H1 (cell line): ENCODE measurements at regions not wholly inside any gene's neighbourhood (a gene's known extent, or its start where the extent isn't known, plus 50 kb on each side); places are given as distances from the start of the nearest gene placed in this dataset.

Experiments
- CTCF ChIA-PET: fragments of 300-600 bp; sonication (Branson Sonifier 250); formaldehyde crosslinking; loops from one replicate; lab custom pipeline; 2021; ENCODE audit not compliant: partially characterized antibody; lab: Charles Lee
- POLR2A ChIA-PET: fragments of 300-600 bp; sonication (Branson Sonifier 250); formaldehyde crosslinking; loops from one replicate; lab custom pipeline; 2021; ENCODE audit warnings: inconsistent platforms; ENCODE audit not compliant: partially characterized antibody; lab: Charles Lee
- DNase-seq, 2 experiments: peaks; one replicate each; pipeline versions ENCODE4 v3.0.0 to v3.0.0-alpha.2; 2010 to 2022; ENCODE audit warnings: low spot score in 2 of 2, low read depth in 1 of 2, mixed read lengths in 1 of 2
- FAIRE-seq: peaks from 2 replicates; lab custom pipeline; 2011; peaks lifted over from hg19 to GRCh38; lab: Jason Lieb, UNC
- H2AFZ ChIP-seq: 2 replicates; pipeline ENCODE4 v1.8.1; 2012; ENCODE audit warnings: low read length, inconsistent platforms
- H2AK5ac ChIP-seq: 2 replicates; pipeline ENCODE4 v1.6.1; 2013; ENCODE audit warnings: low read depth, low read length
- H2BK120ac ChIP-seq: replicated peaks from 2 replicates; pipeline ENCODE3; 2013; ENCODE audit warnings: low read depth, low read length, inconsistent platforms
- H2BK12ac ChIP-seq: 2 replicates; pipeline ENCODE4 v1.6.1; 2013; ENCODE audit warnings: low read depth, low read length
- H2BK15ac ChIP-seq: 2 replicates; pipeline ENCODE4 v1.6.1; 2013; ENCODE audit warnings: low read length
- H2BK20ac ChIP-seq: 2 replicates; pipeline ENCODE4 v1.6.1; 2013; ENCODE audit warnings: low read length
- H2BK5ac ChIP-seq: 2 replicates; pipeline ENCODE4 v1.6.1; 2013; ENCODE audit warnings: low read depth, low read length
- H3K14ac ChIP-seq: 2 replicates; pipeline ENCODE4 v1.6.1; 2013; ENCODE audit warnings: inconsistent platforms; ENCODE audit not compliant: insufficient read length
- H3K18ac ChIP-seq: 2 replicates; pipeline ENCODE4 v1.6.1; 2013; ENCODE audit warnings: low read length; ENCODE audit errors: extremely low read depth
- H3K23ac ChIP-seq: 2 replicates; pipeline ENCODE4 v1.6.1; 2013; ENCODE audit warnings: inconsistent platforms; ENCODE audit not compliant: insufficient read length
- H3K23me2 ChIP-seq: 2 replicates; pipeline ENCODE4 v1.6.1; 2013; ENCODE audit warnings: low read depth, low read length
- H3K27ac ChIP-seq: 2 replicates; pipeline ENCODE4 v1.6.1; 2011; ENCODE audit warnings: low read depth, low read length, inconsistent platforms
- H3K27me3 ChIP-seq, 4 experiments: replicated peaks in 1 of 4; 1 replicate in 1 of 4; 2 replicates in 3 of 4; pipeline versions ENCODE4 v1.6.1 to v1.8.1; 2011 to 2013; ENCODE audit warnings: low read length in 3 of 4, mild to moderate bottlenecking in 3 of 4, inconsistent platforms in 2 of 4, mixed read lengths in 2 of 4, moderate library complexity in 1 of 4; ENCODE audit not compliant: control insufficient read depth in 3 of 4, insufficient read depth in 3 of 4; ENCODE audit errors: extremely low read depth in 1 of 4
- H3K36me3 ChIP-seq, 4 experiments: 2 replicates each; pipeline versions ENCODE4 v1.6.1 to v1.8.1; 2011 to 2013; ENCODE audit warnings: mild to moderate bottlenecking in 4 of 4, low read length in 3 of 4, moderate library complexity in 2 of 4, control low read depth in 1 of 4, inconsistent platforms in 1 of 4; ENCODE audit not compliant: insufficient read depth in 4 of 4, control insufficient read depth in 2 of 4
- H3K4ac ChIP-seq: replicated peaks from 2 replicates; pipeline ENCODE3; 2013; ENCODE audit warnings: low read length, low read depth, mixed read lengths, inconsistent platforms; ENCODE audit not compliant: insufficient read length
- H3K4me1 ChIP-seq, 4 experiments: replicated peaks in 1 of 4; 1 replicate in 1 of 4; 2 replicates in 3 of 4; pipeline versions ENCODE4 v1.6.1 to v1.8.1; 2011 to 2013; ENCODE audit warnings: low read length in 3 of 4, inconsistent platforms in 2 of 4, mixed read lengths in 1 of 4; ENCODE audit not compliant: insufficient read depth in 4 of 4, control insufficient read depth in 3 of 4
- H3K4me2 ChIP-seq, 2 experiments: 2 replicates each; pipeline versions ENCODE4 v1.6.1 to v1.8.1; 2011 to 2013; ENCODE audit warnings: low read depth in 2 of 2, low read length in 2 of 2, control low read depth in 1 of 2, inconsistent platforms in 1 of 2, mild to moderate bottlenecking in 1 of 2; ENCODE audit not compliant: insufficient read depth in 1 of 2
- H3K4me3 ChIP-seq, 4 experiments: fragments of 200-600, 300-600 bp in 1 of 4; sonication (generic), shearing (Covaris generic), sonication (Bioruptor Twin) in 1 of 4; 2 replicates each; pipeline versions ENCODE4 v1.5.1 to v1.8.1; 2011 to 2016; ENCODE audit warnings: low read length in 4 of 4, low read depth in 3 of 4, control low read depth in 2 of 4, inconsistent platforms in 2 of 4, mild to moderate bottlenecking in 2 of 4, mixed read lengths in 1 of 4, moderate library complexity in 1 of 4; ENCODE audit not compliant: insufficient read depth in 2 of 4; ENCODE audit errors: extremely low read depth in 1 of 4
- H3K56ac ChIP-seq: replicated peaks from 2 replicates; pipeline ENCODE3; 2013; ENCODE audit warnings: low read depth, mild to moderate bottlenecking, mixed read lengths, low read length, inconsistent platforms; ENCODE audit not compliant: insufficient read length
- H3K79me1 ChIP-seq: 2 replicates; pipeline ENCODE4 v1.6.1; 2013; ENCODE audit warnings: low read depth, low read length, control low read depth
- H3K79me2 ChIP-seq, 2 experiments: 2 replicates each; pipeline versions ENCODE4 v1.6.1 to v1.8.1; 2012 to 2013; ENCODE audit warnings: low read length in 2 of 2, mild to moderate bottlenecking in 2 of 2, inconsistent platforms in 1 of 2; ENCODE audit not compliant: insufficient read depth in 2 of 2, control insufficient read depth in 1 of 2
- H3K9ac ChIP-seq, 4 experiments: replicated peaks in 1 of 4; 1 replicate in 1 of 4; 2 replicates in 3 of 4; pipeline versions ENCODE4 v1.6.1 to v1.8.1; 2011 to 2013; ENCODE audit warnings: low read depth in 3 of 4, low read length in 3 of 4, control low read depth in 2 of 4, mild to moderate bottlenecking in 2 of 4, moderate library complexity in 2 of 4, inconsistent platforms in 1 of 4; ENCODE audit errors: extremely low read depth in 1 of 4
- H3K9me3 ChIP-seq, 2 experiments: 2 replicates each; pipeline versions ENCODE4 v1.6.1 to v1.8.1; 2012 to 2013; ENCODE audit warnings: mild to moderate bottlenecking in 2 of 2, moderate library complexity in 2 of 2, control low read depth in 1 of 2, inconsistent platforms in 1 of 2, low read depth in 1 of 2, low read length in 1 of 2, mixed read lengths in 1 of 2; ENCODE audit not compliant: insufficient read depth in 2 of 2
- H4K20me1 ChIP-seq, 2 experiments: replicated peaks in 1 of 2; 2 replicates each; pipeline versions ENCODE3 to v1.8.1; 2011 to 2013; ENCODE audit warnings: inconsistent platforms in 2 of 2, low read length in 2 of 2, mild to moderate bottlenecking in 1 of 2; ENCODE audit not compliant: insufficient read depth in 2 of 2, control insufficient read depth in 1 of 2
- H4K5ac ChIP-seq: 2 replicates; pipeline ENCODE4 v1.6.1; 2013; ENCODE audit warnings: low read length, low read depth, mixed read lengths, inconsistent platforms; ENCODE audit not compliant: insufficient read length
- H4K8ac ChIP-seq: 2 replicates; pipeline ENCODE4 v1.8.0; 2013; ENCODE audit warnings: mild to moderate bottlenecking, moderate library complexity, low read length, inconsistent platforms; ENCODE audit not compliant: insufficient read depth; ENCODE audit errors: extremely low read depth
- H4K91ac ChIP-seq: replicated peaks from 2 replicates; pipeline ENCODE3; 2013; ENCODE audit warnings: low read length, mixed read lengths, inconsistent platforms; ENCODE audit not compliant: insufficient read length
- CBX5 ChIP-seq: fragments of 300-800, 300-1000 bp; sonication (generic); IDR thresholded peaks from 2 replicates; pipeline ENCODE4 v1.7.1; 2016; ENCODE audit warnings: antibody characterized with exemption, low read length, low read depth
- CEBPB ChIP-seq: IDR thresholded peaks from 2 replicates; pipeline ENCODE4 v1.6.1; 2012; ENCODE audit warnings: low read depth, low read length
- CHD1 ChIP-seq: IDR thresholded peaks from 2 replicates; pipeline ENCODE4 v1.6.1; 2012; ENCODE audit warnings: low read depth, low read length, improper control_type of control experiment
- CHD2 ChIP-seq: IDR thresholded peaks from 2 replicates; pipeline ENCODE4 v1.6.1; 2012; ENCODE audit warnings: low read length, improper control_type of control experiment
- EP300 ChIP-seq, 2 experiments: IDR thresholded peaks; 1 replicate in 1 of 2; 2 replicates in 1 of 2; pipeline ENCODE4 v1.6.1; 2011 to 2012; ENCODE audit warnings: low read depth in 2 of 2, low read length in 2 of 2, mild to moderate bottlenecking in 2 of 2, borderline replicate concordance in 1 of 2, inconsistent platforms in 1 of 2, moderate library complexity in 1 of 2
- KDM1A ChIP-seq: fragments of 200-600, 300-600 bp; sonication (generic); IDR thresholded peaks from 2 replicates; pipeline ENCODE4 v1.7.1; 2016; ENCODE audit warnings: mild to moderate bottlenecking, low read length, borderline replicate concordance
- RXRA ChIP-seq: IDR thresholded peaks from 2 replicates; pipeline ENCODE4 v1.6.1; 2011; ENCODE audit warnings: low read depth, mild to moderate bottlenecking, low read length, moderate library complexity; ENCODE audit not compliant: insufficient read depth
- SAP30 ChIP-seq: fragments of 300-600 bp; sonication (generic); IDR thresholded peaks from 2 replicates; pipeline ENCODE4 v1.7.1; 2012; ENCODE audit warnings: low read length, moderate library complexity, mild to moderate bottlenecking, inconsistent platforms; ENCODE audit not compliant: insufficient read depth, insufficient replicate concordance
- SP2 ChIP-seq: IDR thresholded peaks from 2 replicates; pipeline ENCODE4 v1.6.1; 2012; ENCODE audit warnings: mild to moderate bottlenecking, low read length, inconsistent platforms
- SUZ12 ChIP-seq: fragments of 200-600 bp; sonication (generic); IDR thresholded peaks from 2 replicates; pipeline ENCODE4 v1.6.1; 2012; ENCODE audit warnings: mild to moderate bottlenecking, inconsistent platforms, low read length, moderate library complexity, mixed read lengths
- USF2 ChIP-seq: IDR thresholded peaks from 2 replicates; pipeline ENCODE4 v1.6.1; 2011; ENCODE audit warnings: low read length, improper control_type of control experiment
- YY1 ChIP-seq: IDR thresholded peaks from 2 replicates; pipeline ENCODE4 v1.6.1; 2011; ENCODE audit warnings: low read depth, mild to moderate bottlenecking, low read length
- WGBS, 2 experiments: shearing (Covaris generic) in 1 of 2; methylation state at CpG; one replicate each; pipeline versions ENCODE4 v1.1.6 to v1.1.7; 2013 to 2015; ENCODE audit warnings: low lambda C conversion rate in 2 of 2, mixed read lengths in 2 of 2, inconsistent platforms in 1 of 2, low coverage in 1 of 2, missing lambda C conversion rate in 1 of 2; ENCODE audit not compliant: insufficient replicate concordance in 2 of 2, insufficient coverage in 1 of 2, insufficient read length in 1 of 2; ENCODE audit errors: extremely low coverage in 1 of 2, missing lambda C conversion rate in 1 of 2; 5-methylcytosine and 5-hydroxymethylcytosine counted together
- TF ChIP-seq, protein P1 (sequence below): IDR thresholded peaks from 2 replicates; pipeline ENCODE4 v1.6.1; 2011; ENCODE audit warnings: low read depth, mild to moderate bottlenecking, low read length; ENCODE audit not compliant: insufficient read depth

- Histone ChIP-seq H2AFZ (no peak overlapping the region), H3K4me1 (peaks cover 0 to 4% (median 0%) of the 10 kb centered on the region in 4 experiments; a peak in 1 of 7 replicates), H2BK12ac (no peak overlapping the region), H2BK120ac (no peak overlapping the region), H3K9ac (no peak overlapping the region), H3K4me2 (no peak overlapping the region), H3K56ac (no peak overlapping the region), H4K20me1 (no peaks in the 10 kb centered on the region), H3K18ac (no peak overlapping the region), H3K23ac (no peak overlapping the region), H3K79me1 (no peaks in the 10 kb centered on the region), H4K91ac (no peak overlapping the region), H4K5ac (no peak overlapping the region), H3K4ac (no peak overlapping the region), H2BK20ac (no peak overlapping the region), H3K9me3 (no peaks in the 10 kb centered on the region), H3K27me3 (no peaks in the 10 kb centered on the region), H3K4me3 (no peak overlapping the region), H2AK5ac (no peak overlapping the region), H4K8ac (no peak overlapping the region), H3K14ac (no peak overlapping the region), H3K79me2 (no peaks in the 10 kb centered on the region), H3K36me3 (no peaks in the 10 kb centered on the region), H3K27ac (no peak overlapping the region), H2BK5ac (no peak overlapping the region), H3K23me2 (no peaks in the 10 kb centered on the region), H2BK15ac (peak overlapping the region; percentile 47; the same call in 1 of the 2 replicates)
- 94% methylated on average over 2 of the region's 2 CpGs; no CpG with 5 or more reads in 1 of the 2 experiments for WGBS, 2 experiments
- CTCF ChIA-PET = interaction anchor here (1.2 to 1.9 kb wide), 3 partner anchors 10 to 109 kb away, joined by 4 to 9 read pairs (median 4); no protein-coding TSS in a partner anchor
- FAIRE-seq = no peak
- POLR2A ChIA-PET = no interaction called here
- DNase-seq = no peak
- TF ChIP-seq SP2 (no peak), CBX5 (no peak), CHD2 (no peak), RXRA (no peak), EP300 (IDR thresholded peaks at IDR 0.05; ENCODE audit: borderline replicate concordance in 1 of 2, low read depth in 2 of 2, low read length in 2 of 2) (no peak), YY1 (no peak), CEBPB (no peak), CHD1 (no peak), USF2 (no peak), SAP30 (no peak), KDM1A (no peak), SUZ12 (no peak)
- TF ChIP-seq, protein P1, sequence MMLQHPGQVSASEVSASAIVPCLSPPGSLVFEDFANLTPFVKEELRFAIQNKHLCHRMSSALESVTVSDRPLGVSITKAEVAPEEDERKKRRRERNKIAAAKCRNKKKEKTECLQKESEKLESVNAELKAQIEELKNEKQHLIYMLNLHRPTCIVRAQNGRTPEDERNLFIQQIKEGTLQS = no peak
Observed at GRCh38 chr2:204135752-204136151, 199.2 kb downstream of the ICOS start.
